Glomerular visceral epithelial cell (primary cell): ENCODE measurements at regions not wholly inside any gene's neighbourhood (a gene's known extent, or its start where the extent isn't known, plus 50 kb on each side); places are given as distances from the start of the nearest gene placed in this dataset.

Experiments used
- DNase-seq: peaks from one replicate; pipeline ENCODE4 v3.0.0-alpha.2; 2016; ENCODE audit errors: extremely low spot score

DNA sequence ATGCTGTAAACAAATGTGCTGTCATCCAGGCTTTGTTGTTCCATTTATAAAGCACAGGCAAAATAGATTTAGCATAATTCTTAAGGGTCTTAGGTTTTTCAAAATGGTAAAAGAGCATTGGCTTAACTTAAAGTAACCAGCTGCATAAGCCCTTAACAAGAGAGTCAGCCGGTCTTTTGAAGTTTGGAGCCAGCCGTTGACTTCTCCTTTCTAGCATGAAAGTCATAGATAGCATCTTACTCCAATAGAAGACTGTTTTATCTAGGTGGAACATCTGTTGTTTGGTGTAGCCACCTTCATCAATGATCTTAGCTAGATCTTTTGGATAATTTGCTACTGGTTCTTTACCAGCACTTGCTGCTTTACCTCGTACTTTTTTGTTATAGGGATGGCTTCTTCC is 297.5 kb upstream of the DCBLD2 start:
- no peak for DNase-seq

DNA sequence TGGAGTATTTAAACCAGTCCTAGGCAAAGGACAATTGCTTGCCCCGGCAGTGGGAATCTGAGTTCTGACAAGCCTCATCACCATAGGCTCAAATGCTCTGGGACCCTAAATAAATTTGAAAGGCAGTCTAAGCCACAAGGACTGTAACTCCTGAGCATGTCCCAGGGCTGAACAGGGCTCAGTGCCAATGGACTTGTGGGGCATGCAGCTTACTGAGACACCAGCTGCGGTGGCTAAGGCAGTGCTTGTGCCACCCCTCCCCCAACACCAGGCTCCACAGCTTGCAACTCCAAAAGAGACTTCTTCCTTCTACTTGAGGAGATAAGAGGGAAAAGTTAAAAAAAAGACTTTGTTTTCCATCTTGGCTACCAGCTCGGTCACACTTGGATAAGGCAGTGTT is 289.7 kb upstream of the DCBLD2 start:
- no peak for DNase-seq

DNA sequence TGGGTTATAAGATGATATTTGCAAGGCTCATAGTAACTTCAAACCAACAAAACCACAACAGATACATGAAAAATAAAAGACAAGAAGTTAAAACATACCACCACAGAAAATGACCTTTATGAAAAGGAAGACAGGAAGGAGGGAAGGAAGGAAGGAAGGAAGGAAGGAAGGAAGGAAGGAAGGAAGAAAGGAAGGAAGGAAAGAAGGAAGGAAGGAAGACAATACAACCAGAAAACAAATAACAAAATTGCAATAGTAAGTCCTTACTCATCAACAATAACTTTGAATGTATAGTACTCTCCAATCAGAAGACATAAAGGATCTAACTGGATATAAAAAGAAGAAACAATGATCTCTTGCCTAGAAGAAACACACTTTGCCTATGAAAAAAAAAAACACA is 287.4 kb upstream of the DCBLD2 start:
- no peak for DNase-seq

DNA sequence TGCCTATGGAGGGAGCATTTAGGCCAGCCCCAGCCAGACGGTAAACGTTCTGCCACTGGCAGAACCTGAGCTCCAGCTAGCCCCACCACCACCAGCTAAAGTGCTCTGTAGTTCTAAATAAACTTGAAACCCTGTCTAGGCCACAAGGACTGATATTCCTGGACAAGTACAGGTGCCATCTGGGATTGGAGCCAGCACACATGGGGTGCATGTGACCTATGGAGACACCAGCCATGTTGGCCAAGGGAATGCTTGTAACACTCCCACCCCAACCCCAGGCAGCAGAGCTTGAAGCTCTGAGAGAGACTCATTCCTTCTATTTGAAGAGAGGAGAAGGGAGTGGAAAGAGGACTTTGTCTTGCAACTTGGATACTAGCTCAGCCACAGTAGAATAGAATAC is 284.5 kb upstream of the DCBLD2 start:
- DNase-seq: no peak

DNA sequence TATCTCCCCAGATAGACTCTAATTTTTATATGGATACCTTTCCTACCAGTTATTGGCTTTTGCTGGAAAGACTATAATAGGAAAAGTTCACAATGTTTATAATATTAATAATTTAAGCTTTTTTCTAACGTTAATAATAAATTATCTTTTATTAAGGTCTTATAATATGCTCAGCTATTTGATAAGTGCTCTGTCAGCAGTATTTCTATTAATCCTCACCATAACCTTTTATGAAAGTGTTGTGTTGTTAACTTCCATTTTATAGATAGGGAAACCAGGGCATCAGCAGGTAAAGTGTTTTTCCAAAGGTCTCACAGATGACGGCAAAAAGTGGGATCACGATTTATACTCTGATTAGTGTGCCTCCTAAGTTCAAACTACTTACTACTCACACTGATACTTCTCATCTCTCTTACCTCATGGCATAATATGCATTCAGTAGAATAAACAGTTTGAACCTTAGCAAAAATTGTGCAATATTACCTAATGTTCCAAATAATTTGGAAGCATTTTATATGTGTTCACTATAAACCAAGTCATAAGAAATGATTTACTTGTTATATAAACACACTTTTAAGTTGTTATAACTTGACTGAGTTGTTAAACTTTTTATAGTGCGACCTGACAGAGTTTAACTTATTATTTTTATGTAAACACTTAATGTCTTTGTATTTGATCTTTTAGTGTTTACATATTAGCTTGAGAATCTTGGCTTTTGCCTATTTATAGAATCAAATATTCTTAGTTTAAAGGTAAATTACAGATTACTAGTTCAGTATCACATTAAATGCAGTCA is 274.9 kb upstream of the DCBLD2 start:
- no peak for DNase-seq

DNA sequence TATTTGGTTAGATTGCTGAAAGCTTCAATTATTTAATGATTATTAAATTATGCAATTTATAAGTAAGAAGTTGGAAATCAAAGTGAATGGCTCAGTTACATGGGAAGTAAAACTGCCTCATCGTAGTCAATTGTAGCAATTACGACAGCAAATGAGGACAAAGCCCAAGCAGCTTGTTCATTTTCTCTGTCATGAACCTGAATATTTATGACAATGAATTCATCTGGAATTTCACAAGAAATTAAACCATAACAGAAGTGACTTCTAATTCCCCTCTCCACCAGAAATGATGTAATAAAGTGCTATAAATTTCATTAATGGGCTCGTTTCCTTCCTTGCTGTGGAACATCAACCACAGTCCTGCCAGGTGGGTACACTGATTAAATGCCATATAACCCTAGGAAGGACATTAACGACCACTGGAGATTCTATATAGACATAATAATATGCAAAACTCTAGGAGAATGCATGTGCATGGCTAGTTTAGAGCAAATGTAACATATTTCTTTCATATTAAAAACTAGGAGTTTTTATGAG is 273.8 kb upstream of the DCBLD2 start:
- no peak for DNase-seq

DNA sequence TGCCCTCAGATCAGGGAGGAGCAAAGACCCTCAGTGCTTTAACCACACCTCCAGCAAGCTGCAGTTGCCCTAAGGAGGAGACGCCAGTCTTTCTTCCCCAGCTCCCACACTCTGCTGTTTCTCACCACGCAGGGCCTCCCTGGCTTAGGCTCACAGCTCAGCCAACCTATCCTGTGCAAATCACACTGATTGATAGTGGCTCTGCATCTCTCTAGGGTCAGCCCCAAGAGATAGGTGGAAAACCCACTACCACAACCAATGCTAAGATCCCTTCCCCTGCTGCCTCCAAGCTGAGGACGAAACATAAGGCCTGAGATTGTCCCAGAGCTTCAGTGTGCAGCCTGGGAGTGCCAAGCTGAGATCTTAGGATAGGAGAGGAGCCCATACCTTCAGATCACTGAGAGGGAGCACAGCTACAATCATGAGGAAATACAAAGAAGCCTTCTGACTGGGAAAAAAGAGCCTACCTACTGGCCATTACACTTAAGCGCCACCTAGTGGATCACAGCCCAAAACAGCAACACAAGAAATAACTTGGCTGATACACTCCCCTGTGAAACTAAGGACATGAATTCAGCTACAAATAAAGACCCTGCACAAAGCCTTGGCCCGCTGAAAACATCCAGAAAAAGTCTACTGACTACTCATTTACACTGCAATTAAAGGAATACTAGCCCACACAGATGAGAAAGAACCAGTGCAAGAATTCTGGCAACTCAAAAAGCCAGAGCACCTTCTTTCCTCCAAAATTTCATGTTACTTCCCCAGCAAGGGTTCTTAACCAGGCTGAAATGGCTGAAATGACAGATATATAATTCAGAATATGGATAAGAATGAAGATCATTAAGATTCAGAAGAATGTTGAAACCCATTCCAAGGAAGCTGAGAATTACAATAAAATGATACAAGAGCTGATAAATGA is 271.5 kb upstream of the DCBLD2 start:
- peak; percentile 74 for DNase-seq

DNA sequence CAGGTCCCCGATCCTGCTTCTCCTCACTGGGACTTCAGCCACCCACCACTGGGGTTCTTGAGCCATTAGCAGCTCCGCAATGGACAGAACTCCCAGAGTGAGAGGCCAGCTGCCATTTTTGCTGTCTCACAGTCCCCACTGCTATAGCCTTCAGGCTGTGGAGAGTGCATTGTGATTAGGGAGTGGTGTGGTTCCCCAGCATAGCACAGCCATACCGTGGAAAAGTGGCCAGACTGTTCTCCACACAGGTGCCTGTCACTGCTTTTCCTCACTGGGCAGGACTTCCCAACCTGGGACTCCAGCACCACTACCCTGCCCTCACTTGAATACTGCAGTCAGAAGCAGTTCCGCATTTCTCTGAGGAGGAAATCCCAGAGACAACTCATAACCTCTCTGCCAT is 270.3 kb upstream of the DCBLD2 start:
- no peak for DNase-seq

DNA sequence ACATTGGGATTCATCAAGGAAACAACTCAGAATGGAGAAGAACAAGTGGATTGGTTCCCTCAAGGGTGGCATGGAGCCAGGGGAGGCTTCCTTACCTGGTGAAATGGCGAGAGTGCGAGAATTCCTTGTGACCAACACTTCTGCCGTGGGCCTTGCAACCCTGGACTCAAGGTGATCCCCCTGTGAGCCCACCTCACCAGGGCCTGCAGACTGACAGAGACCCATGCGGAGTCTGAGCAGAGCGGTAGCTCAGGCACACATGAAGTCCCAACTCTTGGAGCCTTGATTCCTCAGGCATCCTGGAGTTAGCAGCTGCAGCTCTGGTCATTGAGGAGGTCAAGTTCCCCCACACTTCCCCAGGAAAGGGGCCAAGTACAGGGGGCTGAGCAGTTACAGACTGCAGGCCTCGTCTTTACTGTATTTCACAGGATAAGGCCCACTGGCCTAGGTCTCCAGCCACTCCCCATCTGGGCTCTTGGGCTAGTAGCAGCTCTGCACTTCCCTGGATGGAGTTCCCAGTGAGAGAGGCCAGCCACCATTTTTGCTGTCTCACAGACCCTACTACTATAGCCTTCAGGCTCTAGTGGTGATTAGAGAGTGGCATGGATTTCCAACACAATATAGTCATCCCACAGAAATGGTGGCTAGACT is 269.5 kb upstream of the DCBLD2 start:
- DNase-seq: no peak

DNA sequence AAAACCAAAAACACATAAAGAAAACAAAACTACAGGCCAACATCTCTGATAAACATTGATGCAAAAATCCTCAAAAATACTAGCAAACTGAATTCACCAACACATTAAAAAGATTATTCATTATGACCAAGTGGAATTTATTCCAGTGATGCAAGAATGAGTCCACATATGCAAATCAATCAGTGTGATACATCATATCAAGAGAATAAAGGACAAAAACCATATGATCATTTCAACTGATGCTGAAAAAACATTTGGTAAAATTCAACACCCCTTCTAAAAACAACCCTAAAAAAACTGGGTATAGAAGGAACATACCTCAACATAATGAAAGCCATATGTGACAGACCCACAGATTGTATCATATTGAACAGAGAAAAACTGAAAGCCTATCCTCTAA is 265.6 kb upstream of the DCBLD2 start:
- no peak for DNase-seq

DNA sequence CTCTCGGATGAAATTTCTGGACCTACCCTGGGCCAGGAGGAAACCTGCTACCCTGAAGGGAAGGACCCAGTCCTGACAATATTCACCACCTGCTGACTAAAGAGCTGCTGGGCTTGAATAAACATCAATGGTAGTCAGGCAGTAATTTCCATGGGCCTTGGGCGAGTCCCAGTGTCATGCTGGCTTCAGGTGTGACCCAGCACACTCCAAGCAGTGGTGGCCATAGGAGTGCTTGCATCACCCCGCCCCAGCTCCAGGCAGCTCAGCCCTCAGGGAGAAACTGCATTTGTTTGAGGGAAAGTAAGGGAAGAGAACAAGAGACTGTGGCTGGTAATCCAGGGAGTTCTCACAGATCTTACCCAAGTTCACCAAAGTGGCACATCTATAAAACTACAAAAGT is 261.8 kb upstream of the DCBLD2 start:
- no peak for DNase-seq

DNA sequence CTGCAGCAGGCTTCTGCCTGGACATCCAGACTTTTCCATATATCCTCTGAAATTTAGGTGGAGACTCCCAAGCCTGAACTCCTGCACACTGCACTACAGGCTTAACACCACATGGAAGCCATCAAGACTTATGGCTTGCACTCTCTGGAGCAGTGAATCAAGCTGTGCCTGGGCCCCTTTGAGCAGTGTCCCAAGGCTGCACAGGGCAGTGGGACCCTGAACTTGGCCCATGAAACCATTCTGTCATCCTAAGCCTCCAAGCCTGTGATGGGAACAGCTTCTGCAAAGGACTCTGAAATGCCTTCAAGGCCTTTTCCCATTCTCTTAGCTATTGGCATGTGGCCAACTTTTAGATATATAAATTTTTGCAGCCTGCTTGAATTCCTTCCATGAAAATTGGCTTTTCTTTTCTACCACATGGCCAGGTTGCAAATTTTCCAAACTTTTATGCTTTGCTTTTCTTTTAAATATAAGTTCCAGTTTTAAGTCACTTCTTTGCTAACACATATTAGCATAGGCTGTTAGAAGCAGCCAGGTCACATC is 257.8 kb upstream of the DCBLD2 start:
- DNase-seq: no peak

DNA sequence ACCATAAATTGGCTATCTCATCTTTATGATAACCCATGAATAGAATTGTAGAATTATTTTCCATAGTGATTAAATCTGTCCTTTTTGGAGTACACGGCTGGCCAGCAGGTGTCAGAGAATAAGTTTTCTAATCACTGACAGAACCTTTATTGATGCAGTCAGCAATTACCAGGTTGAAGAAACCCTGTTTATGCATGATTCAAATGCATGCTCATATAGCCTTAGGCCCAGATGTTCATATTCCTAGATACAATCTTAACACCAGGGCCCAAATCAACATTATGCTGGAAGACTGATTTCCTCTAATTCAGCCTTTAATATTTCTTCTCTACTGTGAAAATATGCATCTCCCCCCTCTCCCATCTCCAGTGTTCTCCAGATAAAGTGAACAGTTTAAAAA is 243.5 kb upstream of the DCBLD2 start:
- DNase-seq: no peak

DNA sequence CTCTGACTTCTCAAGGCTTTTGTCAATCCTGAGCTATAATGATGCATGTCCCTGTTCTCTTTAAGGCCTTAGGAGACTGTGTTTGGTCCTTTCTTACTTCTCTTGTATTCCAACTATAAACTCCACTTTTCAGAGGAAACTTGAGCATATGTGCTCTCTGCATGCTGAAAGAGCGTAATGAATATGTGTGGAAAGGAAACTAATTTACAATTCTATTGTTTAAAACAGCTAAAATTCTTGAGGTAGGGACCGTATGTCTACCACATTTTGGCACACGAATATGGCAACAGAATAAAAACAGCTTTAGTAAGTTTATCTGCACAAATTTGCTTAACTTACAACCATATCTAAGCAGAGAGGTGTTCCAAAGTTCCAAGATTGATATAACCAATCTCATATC is 242.0 kb upstream of the DCBLD2 start:
- no peak for DNase-seq

DNA sequence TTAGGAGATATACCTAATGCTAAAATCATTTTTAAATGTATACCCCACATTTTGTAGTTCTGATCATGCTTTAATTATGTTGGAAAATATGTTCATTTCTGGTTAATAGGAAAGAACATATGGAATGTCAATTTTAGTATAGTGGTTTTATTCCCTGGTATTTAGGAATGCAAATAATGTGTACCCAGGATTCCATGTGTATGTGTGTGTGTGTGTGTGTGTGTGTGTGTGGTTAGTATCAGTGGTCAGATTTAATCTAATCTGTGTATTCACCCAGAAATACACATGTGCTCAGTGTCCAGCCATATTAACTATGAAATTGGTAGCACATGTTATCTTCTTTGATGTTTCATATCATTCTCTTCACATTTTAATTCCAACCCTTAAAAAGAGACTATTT is 233.5 kb upstream of the DCBLD2 start:
- peak; percentile 31 for DNase-seq

DNA sequence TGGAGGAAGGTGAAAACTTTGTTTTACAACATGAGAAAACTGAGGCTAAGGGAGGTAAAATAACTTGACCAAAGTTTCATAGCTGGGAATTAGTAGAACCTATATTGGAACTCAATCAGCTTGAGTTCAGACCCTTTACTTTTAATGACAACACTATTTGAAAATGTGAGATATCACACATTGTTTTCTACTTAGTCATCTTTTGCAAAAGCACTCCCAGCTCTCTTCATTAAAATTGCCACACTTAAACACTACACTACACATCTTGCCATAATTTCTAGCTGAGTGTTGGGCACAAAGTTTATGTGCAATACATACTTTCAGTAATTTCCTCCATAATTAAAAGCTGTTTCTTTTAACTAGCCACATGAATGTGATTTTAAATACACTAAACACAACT is 230.4 kb upstream of the DCBLD2 start:
- peak; percentile 55 for DNase-seq

DNA sequence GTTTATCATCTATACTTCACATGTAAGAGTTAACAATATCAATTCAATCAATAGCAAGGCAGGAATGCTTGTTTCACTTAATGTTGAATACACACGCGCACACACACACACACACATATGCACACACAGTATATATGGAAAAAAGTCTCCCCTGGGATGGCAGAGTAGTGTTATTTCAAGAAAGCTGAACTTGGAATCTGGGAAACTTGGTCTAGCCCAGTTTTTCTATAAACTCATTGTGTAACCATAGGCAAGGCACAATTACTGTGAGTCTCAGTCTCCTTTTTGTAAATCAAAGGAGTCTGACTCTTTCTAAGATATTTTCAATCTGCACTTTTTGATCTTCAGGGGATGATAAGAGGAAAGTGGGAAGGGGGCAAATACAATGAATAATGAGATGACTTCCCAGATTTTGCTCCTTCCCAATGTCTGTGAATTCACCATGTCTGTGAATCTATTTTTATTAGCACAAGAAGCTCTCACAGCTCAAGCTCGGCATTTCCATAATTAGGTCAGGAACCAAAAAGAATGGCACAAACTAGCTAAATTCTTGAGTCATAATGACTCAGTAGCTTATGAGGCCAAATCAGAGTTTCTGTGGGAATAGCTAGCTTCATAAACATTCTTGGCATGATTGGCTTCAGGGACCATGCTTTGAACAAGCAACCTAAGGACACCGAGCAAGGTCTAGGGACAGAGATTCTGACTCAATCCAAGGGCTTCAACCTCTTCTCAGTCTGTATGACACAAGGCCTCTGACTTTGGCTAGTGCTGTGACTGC is 227.4 kb upstream of the DCBLD2 start:
- peak; percentile 88 for DNase-seq

DNA sequence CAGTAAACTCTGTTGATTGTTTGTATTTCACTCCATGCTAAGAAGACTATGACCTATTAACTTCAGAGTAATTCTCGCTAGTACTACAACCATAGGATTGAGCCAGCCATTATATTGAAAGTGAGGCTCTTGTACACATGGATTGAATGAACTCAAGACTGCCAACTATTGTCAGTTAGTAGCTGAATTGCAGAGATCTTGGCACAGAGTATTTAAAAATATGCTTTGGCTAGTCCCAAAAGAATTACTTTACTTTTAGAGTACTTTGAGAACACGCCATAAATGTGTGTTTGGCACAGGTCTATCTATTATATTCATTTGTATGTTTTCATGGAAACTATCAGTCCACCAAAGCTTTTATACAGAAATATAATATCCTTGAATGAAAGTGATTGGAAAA is 226.7 kb upstream of the DCBLD2 start:
- no peak for DNase-seq

DNA sequence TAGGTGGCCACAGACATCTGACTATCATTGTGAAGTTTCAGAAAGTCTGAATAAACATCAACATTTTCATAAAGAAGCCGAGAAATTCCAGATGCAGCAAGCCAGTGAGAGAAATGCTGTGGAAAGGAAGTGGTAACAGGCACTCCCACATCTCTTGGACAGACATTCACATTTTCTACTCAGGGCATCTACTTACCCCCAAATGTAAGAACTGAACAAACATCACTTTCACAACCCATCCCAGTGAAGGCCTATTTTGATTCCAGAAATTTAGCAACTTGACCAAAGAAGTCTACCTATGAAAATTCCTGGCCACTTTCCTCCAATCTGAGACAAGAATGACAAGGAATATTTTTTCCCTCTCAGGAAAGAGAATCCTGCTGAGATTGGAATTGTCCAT is 224.8 kb upstream of the DCBLD2 start:
- DNase-seq: no peak

DNA sequence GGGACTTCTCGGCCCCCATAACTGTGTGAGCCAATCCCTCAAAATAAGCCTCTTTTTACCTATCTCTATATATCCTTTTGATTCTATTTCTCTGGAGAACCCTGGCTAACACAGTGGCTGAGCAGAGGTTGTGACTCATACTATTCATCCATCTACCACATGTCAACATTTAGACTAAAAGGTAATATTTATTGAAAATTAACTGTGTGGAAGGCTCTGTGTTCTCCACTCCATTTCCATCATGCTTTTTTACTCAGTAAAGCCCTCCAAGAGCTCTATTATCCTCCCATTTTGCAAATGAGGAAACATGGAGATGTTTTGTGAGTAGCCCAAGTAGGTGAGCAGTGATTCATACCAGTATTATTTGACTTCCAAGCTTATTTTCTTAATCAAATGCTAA is 217.9 kb upstream of the DCBLD2 start:
- DNase-seq: peak; percentile 55

DNA sequence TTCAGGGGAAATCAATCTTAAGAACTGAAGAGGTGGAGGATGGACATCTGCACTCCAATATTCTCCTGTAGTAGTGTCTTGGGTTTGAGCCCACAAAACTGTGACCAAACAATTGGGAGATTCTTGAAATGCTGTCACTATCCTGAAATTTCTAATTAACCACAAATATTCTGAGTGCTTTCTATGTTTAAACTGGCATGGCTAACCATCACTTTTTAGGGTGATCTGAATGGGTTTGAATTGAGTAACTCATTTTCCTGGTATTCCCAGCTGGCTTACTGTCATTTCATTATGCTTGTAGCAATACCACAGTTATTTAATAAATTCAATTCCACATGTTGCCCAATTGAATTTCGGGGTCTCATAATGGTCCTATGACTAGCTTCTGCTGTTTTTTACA is 216.9 kb upstream of the DCBLD2 start:
- DNase-seq: peak; percentile 69
